DOHH2 (cell line): ENCODE measurements at regions not wholly inside any gene's neighbourhood (a gene's known extent, or its start where the extent isn't known, plus 50 kb on each side); places are given as distances from the start of the nearest gene placed in this dataset.
A peak's percentile ranks its signal among the peaks of the same experiment; 100 is the strongest.

Experiments used
- H3F3A ChIP-seq: fragments of 200-600 bp; sonication (generic), shearing (Covaris generic); 2 replicates; pipeline ENCODE4 v1.6.0; 2016; ENCODE audit warnings: antibody characterized with exemption, mild to moderate bottlenecking; ENCODE audit not compliant: control insufficient read depth, insufficient read depth
- H3K27ac ChIP-seq: fragments of 200-600 bp; sonication (generic); 2 replicates; pipeline ENCODE4 v1.5.1; 2014; ENCODE audit warnings: low read depth, mild to moderate bottlenecking, low read length, moderate library complexity
- H3K27me3 ChIP-seq: fragments of 200-600 bp; sonication (generic); 2 replicates; pipeline ENCODE4 v1.6.1; 2014; ENCODE audit warnings: mild to moderate bottlenecking, low read length, mixed read lengths; ENCODE audit not compliant: control insufficient read depth
- H3K36me3 ChIP-seq: fragments of 200-600 bp; sonication (generic); 2 replicates; pipeline ENCODE4 v1.6.1; 2014; ENCODE audit warnings: mild to moderate bottlenecking, low read length, moderate library complexity, mixed read lengths; ENCODE audit not compliant: control insufficient read depth
- H3K4me1 ChIP-seq: fragments of 200-600 bp; sonication (generic); 2 replicates; pipeline ENCODE4 v1.6.1; 2014; ENCODE audit warnings: mild to moderate bottlenecking, low read length, mixed read lengths; ENCODE audit not compliant: control insufficient read depth
- H3K4me2 ChIP-seq: fragments of 200-600 bp; sonication (generic); 2 replicates; pipeline ENCODE4 v1.6.0; 2014; ENCODE audit warnings: mild to moderate bottlenecking, low read length, moderate library complexity
- H3K4me3 ChIP-seq: fragments of 200-600 bp; sonication (generic); 2 replicates; pipeline ENCODE4 v1.5.1; 2014; ENCODE audit warnings: mild to moderate bottlenecking, low read length, mixed read lengths
- H3K79me2 ChIP-seq: fragments of 200-600 bp; sonication (generic); 2 replicates; pipeline ENCODE4 v1.6.1; 2014; ENCODE audit warnings: mild to moderate bottlenecking, low read length, mixed read lengths; ENCODE audit not compliant: control insufficient read depth
- H3K9me2 ChIP-seq: fragments of 200-600 bp; sonication (generic); replicated peaks from 2 replicates; pipeline ENCODE4 v1.6.1; 2014; ENCODE audit warnings: mild to moderate bottlenecking, low read length, mixed read lengths; ENCODE audit not compliant: control insufficient read depth
- H3K9me3 ChIP-seq: fragments of 200-600 bp; sonication (generic); 2 replicates; pipeline ENCODE4 v1.6.1; 2014; ENCODE audit warnings: antibody characterized with exemption, low read length, mixed read lengths; ENCODE audit not compliant: control insufficient read depth, insufficient read depth
- H4K20me1 ChIP-seq: fragments of 200-600 bp; sonication (generic); 2 replicates; pipeline ENCODE4 v1.6.0; 2014; ENCODE audit warnings: low read depth, mild to moderate bottlenecking, antibody characterized with exemption, low read length, moderate library complexity; ENCODE audit not compliant: control insufficient read depth, insufficient read depth
- EZH2phosphoT487 ChIP-seq: fragments of 200-600 bp; sonication (generic); IDR thresholded peaks from 2 replicates; pipeline ENCODE4 v1.6.1; 2017; ENCODE audit warnings: borderline replicate concordance, mild to moderate bottlenecking, antibody characterized with exemption, low read length, moderate library complexity, mixed read lengths
- TF ChIP-seq, protein P1 (sequence below): fragments of 200-600 bp; sonication (generic); IDR thresholded peaks from one replicate; pipeline ENCODE4 v1.5.1; 2014; ENCODE audit warnings: antibody characterized with exemption, mild to moderate bottlenecking, low read depth, low read length; ENCODE audit not compliant: poor library complexity, severe bottlenecking

DNA sequence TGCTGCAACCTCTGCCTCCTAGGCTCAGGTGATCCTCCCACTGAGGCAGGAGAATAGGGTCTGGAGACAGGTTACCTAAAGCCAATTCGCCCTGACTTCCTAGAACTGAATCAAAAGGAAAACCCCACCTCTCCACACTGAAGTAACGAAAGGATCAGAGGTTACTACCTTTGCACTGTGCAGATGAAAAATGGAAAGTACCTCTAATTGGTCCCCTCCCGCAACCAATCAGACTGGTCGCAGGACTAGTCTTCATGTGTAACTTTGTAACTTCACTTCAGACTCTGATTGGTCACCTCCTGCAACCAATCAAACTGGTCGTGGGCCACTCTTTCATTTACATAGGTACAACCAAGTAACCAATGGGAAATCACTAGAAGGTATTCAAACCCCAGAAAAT lies 61.1 kb downstream of the ATXN3L start:
- Histone ChIP-seq H3F3A (no peaks in the 10 kb centered on the region), H3K4me1 (peaks cover 34% of the 10 kb centered on the region), H3K4me2 (no peak overlapping the region), H3K27ac (no peak overlapping the region), H3K79me2 (no peaks in the 10 kb centered on the region), H3K9me3 (no peaks in the 10 kb centered on the region), H3K27me3 (no peaks in the 10 kb centered on the region), H4K20me1 (no peaks in the 10 kb centered on the region), H3K4me3 (no peak overlapping the region), H3K36me3 (no peaks in the 10 kb centered on the region), H3K9me2 (no peaks in the 10 kb centered on the region)
- TF ChIP-seq, protein P1, sequence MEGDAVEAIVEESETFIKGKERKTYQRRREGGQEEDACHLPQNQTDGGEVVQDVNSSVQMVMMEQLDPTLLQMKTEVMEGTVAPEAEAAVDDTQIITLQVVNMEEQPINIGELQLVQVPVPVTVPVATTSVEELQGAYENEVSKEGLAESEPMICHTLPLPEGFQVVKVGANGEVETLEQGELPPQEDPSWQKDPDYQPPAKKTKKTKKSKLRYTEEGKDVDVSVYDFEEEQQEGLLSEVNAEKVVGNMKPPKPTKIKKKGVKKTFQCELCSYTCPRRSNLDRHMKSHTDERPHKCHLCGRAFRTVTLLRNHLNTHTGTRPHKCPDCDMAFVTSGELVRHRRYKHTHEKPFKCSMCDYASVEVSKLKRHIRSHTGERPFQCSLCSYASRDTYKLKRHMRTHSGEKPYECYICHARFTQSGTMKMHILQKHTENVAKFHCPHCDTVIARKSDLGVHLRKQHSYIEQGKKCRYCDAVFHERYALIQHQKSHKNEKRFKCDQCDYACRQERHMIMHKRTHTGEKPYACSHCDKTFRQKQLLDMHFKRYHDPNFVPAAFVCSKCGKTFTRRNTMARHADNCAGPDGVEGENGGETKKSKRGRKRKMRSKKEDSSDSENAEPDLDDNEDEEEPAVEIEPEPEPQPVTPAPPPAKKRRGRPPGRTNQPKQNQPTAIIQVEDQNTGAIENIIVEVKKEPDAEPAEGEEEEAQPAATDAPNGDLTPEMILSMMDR: no peak

DNA sequence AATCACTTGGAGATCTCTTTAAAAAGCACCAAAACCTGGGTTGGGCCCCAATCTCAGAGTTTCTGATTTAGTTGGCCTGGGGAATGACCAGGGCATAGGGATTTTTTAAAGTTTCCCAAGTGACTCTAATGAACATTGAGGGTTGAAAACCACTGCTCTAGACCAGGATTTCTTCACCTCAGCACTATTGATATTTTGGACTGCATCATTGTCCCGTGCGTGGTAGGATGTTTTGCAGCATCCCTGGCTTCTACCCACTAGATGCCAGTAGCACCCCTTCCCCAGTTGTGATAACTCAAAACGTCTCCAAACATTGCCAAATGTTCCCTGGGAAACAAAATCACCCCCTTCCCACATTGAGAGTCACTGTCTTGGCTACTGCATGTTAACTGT lies 61.8 kb downstream of the ATXN3L start:
- Histone ChIP-seq H3K9me2 (no peaks in the 10 kb centered on the region), H3K27me3 (no peaks in the 10 kb centered on the region), H3K4me1 (peaks cover 34% of the 10 kb centered on the region), H3F3A (no peaks in the 10 kb centered on the region), H3K9me3 (peaks cover under 1% of the 10 kb centered on the region; the same call in 1 of the 2 replicates), H3K4me3 (no peak overlapping the region), H4K20me1 (no peaks in the 10 kb centered on the region), H3K36me3 (no peaks in the 10 kb centered on the region), H3K27ac (no peak overlapping the region), H3K4me2 (no peak overlapping the region), H3K79me2 (no peaks in the 10 kb centered on the region)
- no peak for TF ChIP-seq EZH2phosphoT487
- TF ChIP-seq, protein P1: no peak

DNA sequence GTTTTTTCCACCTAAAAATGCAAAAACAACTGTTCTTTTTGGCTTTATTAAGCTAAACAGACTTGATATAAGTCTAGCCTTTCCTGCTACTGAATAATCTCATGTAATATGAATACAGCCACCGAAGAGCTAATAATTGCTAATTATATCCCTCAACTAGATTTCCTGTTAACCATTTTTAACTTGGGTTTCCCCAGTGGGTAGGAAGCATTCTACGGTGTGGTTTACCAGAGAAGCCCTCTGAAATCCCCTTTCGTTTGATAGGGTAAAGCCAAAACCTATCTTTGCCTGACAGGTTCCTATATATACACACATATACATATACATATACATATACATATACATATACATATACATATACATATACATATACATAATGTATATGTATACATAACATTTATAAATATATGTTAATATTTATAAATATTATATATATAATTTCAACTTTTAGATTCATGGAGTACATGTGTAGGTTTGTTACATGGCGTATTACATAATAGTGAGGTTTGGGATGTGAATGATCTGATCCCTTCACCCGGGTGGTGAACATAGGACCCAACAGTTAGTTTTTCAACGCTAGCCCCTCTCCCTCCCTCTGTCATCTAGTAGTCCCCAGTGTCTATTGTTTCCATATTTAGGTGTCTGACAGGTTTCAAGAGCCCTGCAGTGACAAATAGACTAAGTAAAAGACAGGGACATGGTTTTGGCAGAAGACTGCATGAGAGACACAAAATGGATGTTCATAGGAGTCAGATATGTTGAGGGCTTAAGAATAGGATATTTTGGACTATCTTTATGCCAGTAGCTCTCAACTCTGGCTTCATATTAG lies 62.4 kb downstream of the ATXN3L start:
- Histone ChIP-seq H3K4me2 (peak overlapping the region; percentile 30), H3K9me2 (no peaks in the 10 kb centered on the region), H3K27me3 (no peaks in the 10 kb centered on the region), H3K9me3 (peaks cover 3% of the 10 kb centered on the region; the same call in 1 of the 2 replicates), H3K27ac (no peak overlapping the region), H3K36me3 (no peaks in the 10 kb centered on the region), H3K4me3 (no peak overlapping the region), H3K4me1 (peaks cover 32% of the 10 kb centered on the region), H3K79me2 (no peaks in the 10 kb centered on the region), H3F3A (no peaks in the 10 kb centered on the region), H4K20me1 (no peaks in the 10 kb centered on the region)
- TF ChIP-seq, protein P1: no peak
- no peak for TF ChIP-seq EZH2phosphoT487
